ENCODE measurements at regions not wholly inside any gene's neighbourhood (a gene's known extent, or its start where the extent isn't known, plus 50 kb on each side); places are given as distances from the start of the nearest gene placed in this dataset.

DNA sequence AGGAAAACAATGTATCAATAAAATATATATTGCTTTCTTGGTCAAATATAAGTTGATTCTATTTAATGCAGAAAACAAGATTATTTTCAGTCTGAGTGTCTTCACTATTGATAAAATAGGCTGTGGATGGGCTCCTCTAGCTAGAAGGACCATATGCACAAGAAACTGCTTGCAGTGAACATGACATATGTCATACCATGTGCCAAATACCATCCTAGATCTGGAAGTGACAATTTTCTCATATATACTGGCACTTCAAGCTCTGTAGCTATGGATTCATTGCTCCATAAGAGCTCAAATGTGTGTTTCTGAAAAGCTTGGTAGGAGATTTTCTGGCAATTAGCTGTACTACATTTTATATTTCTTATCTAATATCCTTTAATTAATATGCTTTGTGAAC is 95.6 kb upstream of the CDH6 start (continued):
- no peak for TF ChIP-seq POU6F1 (CRISPR knock-in tag; IDR thresholded peaks at IDR 0.05; ENCODE audit: borderline replicate concordance, low read depth)
- TF ChIP-seq PPARA (CRISPR knock-in tag; IDR thresholded peaks at IDR 0.05; ENCODE audit: borderline replicate concordance): no peak
- TF ChIP-seq GLIS3 (CRISPR knock-in tag; IDR thresholded peaks at IDR 0.05): no peak
- TF ChIP-seq ZFP30 (CRISPR knock-in tag; IDR thresholded peaks at IDR 0.05): no peak

DNA sequence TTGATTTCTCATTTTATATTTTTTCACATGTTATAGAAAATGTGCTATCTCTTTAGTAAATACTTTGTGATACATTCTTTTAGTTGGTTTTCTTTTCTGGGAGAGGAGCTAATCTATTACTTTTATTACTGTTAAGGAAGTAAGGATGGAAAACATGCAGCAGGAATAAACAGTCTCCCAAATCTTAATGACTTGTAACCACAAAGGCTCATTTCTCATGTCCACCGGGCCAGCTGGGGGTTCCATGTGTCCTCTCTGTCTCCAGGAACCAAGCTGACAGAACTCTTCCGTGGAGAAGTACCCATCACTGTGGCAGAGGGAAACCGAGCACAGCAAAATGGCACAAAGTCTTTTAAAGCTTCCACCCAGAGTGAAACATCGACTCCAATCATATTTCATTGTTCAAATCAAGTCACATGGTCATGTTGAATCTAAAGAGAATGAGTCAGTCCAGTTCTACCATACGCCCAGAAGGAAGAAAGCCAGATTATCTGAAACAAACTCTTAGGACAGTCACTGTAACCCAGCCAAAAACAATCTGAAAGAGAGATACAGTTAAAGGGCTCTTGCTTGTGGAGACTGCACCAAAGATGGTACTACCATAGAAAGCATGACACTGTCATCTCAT is 97.1 kb upstream of the CDH6 start:
- no peak for ATAC-seq
- no peak for TF ChIP-seq PATZ1 (CRISPR knock-in tag; IDR thresholded peaks at IDR 0.05; ENCODE audit: borderline replicate concordance)
- TF ChIP-seq ZFP3 (CRISPR knock-in tag; IDR thresholded peaks at IDR 0.05): no peak

DNA sequence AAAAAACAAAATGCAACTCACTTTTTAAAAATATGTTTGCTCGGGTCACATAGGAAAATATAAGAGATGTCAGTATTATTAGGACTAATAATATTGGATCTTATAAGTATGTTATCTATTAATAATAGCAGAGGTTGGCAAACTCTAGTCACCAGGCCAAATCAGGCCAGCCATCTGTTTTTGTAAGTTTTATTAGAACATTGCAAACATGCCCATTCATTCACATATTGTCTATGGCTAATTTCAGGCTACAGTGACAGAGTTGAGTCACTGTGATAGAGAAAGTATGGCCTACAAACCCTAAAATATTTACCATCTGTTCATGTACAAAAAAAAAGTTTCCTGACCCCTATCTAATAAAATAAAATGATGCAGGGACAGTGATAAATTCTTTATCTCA is 97.7 kb upstream of the CDH6 start:
- no peak for ATAC-seq
- TF ChIP-seq ISL1 (CRISPR knock-in tag; IDR thresholded peaks at IDR 0.05) (no peak), ZNF70 (CRISPR knock-in tag; IDR thresholded peaks at IDR 0.05) (no peak), RARB (CRISPR knock-in tag; IDR thresholded peaks at IDR 0.05) (no peak), TOX (CRISPR knock-in tag; IDR thresholded peaks at IDR 0.05; ENCODE audit: borderline replicate concordance) (no peak), CSDC2 (CRISPR knock-in tag; IDR thresholded peaks at IDR 0.05) (no peak), POU6F1 (CRISPR knock-in tag; IDR thresholded peaks at IDR 0.05; ENCODE audit: borderline replicate concordance, low read depth) (no peak), CSRNP3 (CRISPR knock-in tag; IDR thresholded peaks at IDR 0.05) (no peak), ZNF8 (CRISPR knock-in tag; IDR thresholded peaks at IDR 0.05) (no peak), ESRRG (CRISPR knock-in tag; IDR thresholded peaks at IDR 0.05) (no peak), ZFP3 (CRISPR knock-in tag; IDR thresholded peaks at IDR 0.05) (no peak)

DNA sequence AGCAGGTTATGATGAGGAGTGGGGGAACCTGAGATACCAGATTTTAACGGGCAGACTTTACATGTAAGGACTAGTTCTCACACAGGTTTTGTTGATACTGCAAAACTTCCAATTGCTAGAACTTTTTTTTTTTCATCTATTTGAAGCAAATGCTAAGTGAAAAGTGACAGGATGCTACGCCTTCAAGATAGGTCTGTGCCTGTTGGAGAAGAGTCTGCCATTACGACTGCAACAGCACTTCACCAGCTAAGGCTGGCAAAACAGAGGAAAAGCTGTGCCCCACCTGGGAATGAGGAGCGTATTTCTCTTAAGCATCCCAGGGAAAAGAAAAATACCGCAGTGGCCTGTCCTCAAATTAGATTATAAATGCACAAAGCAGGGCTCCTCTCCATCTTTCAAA is 102.0 kb upstream of the CDH6 start:
- TF ChIP-seq, protein P1, sequence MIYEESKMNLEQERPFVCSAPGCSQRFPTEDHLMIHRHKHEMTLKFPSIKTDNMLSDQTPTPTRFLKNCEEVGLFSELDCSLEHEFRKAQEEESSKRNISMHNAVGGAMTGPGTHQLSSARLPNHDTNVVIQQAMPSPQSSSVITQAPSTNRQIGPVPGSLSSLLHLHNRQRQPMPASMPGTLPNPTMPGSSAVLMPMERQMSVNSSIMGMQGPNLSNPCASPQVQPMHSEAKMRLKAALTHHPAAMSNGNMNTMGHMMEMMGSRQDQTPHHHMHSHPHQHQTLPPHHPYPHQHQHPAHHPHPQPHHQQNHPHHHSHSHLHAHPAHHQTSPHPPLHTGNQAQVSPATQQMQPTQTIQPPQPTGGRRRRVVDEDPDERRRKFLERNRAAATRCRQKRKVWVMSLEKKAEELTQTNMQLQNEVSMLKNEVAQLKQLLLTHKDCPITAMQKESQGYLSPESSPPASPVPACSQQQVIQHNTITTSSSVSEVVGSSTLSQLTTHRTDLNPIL (CRISPR knock-in tag; IDR thresholded peaks at IDR 0.05; ENCODE audit: low read depth): no peak
- TF ChIP-seq ZNF70 (CRISPR knock-in tag; IDR thresholded peaks at IDR 0.05) (no peak), ZFP30 (CRISPR knock-in tag; IDR thresholded peaks at IDR 0.05) (no peak), ISL1 (CRISPR knock-in tag; IDR thresholded peaks at IDR 0.05) (no peak), GLIS3 (CRISPR knock-in tag; IDR thresholded peaks at IDR 0.05) (no peak), ESRRG (CRISPR knock-in tag; IDR thresholded peaks at IDR 0.05) (no peak), OSR1 (CRISPR knock-in tag; IDR thresholded peaks at IDR 0.05) (no peak), CSDC2 (CRISPR knock-in tag; IDR thresholded peaks at IDR 0.05) (no peak), SNAI2 (CRISPR knock-in tag; IDR thresholded peaks at IDR 0.05) (no peak), TSHZ2 (CRISPR knock-in tag; IDR thresholded peaks at IDR 0.05) (no peak), POU6F1 (CRISPR knock-in tag; IDR thresholded peaks at IDR 0.05; ENCODE audit: borderline replicate concordance, low read depth) (no peak), TOX (CRISPR knock-in tag; IDR thresholded peaks at IDR 0.05; ENCODE audit: borderline replicate concordance) (no peak), TCF4 (CRISPR knock-in tag; IDR thresholded peaks at IDR 0.05; ENCODE audit: borderline replicate concordance) (no peak), ZFP3 (CRISPR knock-in tag; IDR thresholded peaks at IDR 0.05) (no peak), PPARA (CRISPR knock-in tag; IDR thresholded peaks at IDR 0.05; ENCODE audit: borderline replicate concordance) (no peak), CSRNP3 (CRISPR knock-in tag; IDR thresholded peaks at IDR 0.05) (no peak), RARB (CRISPR knock-in tag; IDR thresholded peaks at IDR 0.05) (no peak)
- no peak for ATAC-seq

Data from SK-N-SH treated with all-trans-retinoic acid at 6 μM for 48 hours (cell line).